Activated CD4-positive, alpha-beta T cell treated with anti-CD3 and anti-CD28 coated beads for 36 hours (primary cell): ENCODE measurements at regions not wholly inside any gene's neighbourhood (a gene's known extent, or its start where the extent isn't known, plus 50 kb on each side); places are given as distances from the start of the nearest gene placed in this dataset.
A peak's percentile ranks its signal among the peaks of the same experiment; 100 is the strongest.
"Not testable (repeated sequence)": the region's sequence is repeated elsewhere in the genome, so short reads cannot be mapped to it uniquely, and the experiment has no call there.

Experiments
- ATAC-seq: fragments of 200-7000 bp; cut with Tn5 transposase; one replicate; pipeline ENCODE4 v1.10.0; 2021; ENCODE audit warnings: mild to moderate bottlenecking, moderate library complexity
- CTCF ChIA-PET: fragments of 350-600 bp; sonication (Branson Sonifier 250); formaldehyde crosslinking; loops from one replicate; lab custom pipeline; 2021; ENCODE audit warnings: antibody characterized with exemption; lab: Charles Lee
- POLR2A ChIA-PET: fragments of 350-600 bp; sonication (Branson Sonifier 250); formaldehyde crosslinking; loops from one replicate; lab custom pipeline; 2021; ENCODE audit warnings: antibody characterized with exemption, inconsistent platforms; lab: Charles Lee
- DNase-seq: peaks from one replicate; pipeline ENCODE4 v3.0.0-alpha.2; 2020
- H3K27ac Mint-ChIP-seq: one replicate; pipeline ENCODE4 v1.8.0; 2021; ENCODE audit warnings: mixed read lengths
- H3K27me3 Mint-ChIP-seq: one replicate; pipeline ENCODE4 v1.8.0; 2021; ENCODE audit warnings: mixed read lengths
- H3K36me3 Mint-ChIP-seq: one replicate; pipeline ENCODE4 v1.8.0; 2021; ENCODE audit warnings: low read depth, mixed read lengths
- H3K4me1 Mint-ChIP-seq: one replicate; pipeline ENCODE4 v1.8.0; 2021; ENCODE audit warnings: mixed read lengths
- H3K4me3 Mint-ChIP-seq: one replicate; pipeline ENCODE4 v1.8.0; 2021; ENCODE audit warnings: mild to moderate bottlenecking, moderate library complexity, mixed read lengths
- H3K9me3 Mint-ChIP-seq: one replicate; pipeline ENCODE4 v1.8.0; 2021; ENCODE audit warnings: low read depth, mixed read lengths
- intact Hi-C, 2 experiments: fragments of 100-400 bp; cut with DNase I in 1 of 2; cut with micrococcal nuclease in 1 of 2; formaldehyde crosslinking; loops; one replicate each; pipeline versions ENCODE4 v1.14.2 to v1.15.1; 2022 to 2024; cut with DNase I, micrococcal nuclease

DNA sequence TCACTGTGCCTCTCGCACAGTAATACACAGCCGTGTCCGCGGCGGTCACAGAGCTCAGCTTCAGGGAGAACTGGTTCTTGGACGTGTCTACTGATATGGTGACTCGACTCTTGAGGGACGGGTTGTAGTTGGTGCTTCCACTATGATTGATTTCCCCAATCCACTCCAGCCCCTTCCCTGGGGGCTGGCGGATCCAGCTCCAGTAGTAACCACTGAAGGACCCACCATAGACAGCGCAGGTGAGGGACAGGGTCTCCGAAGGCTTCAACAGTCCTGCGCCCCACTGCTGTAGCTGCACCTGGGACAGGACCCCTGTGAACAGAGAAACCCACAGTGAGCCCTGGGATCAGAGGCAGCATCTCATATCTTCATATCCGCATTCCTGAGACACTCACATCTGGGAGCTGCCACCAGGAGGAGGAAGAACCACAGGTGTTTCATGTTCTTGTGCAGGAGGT, 847.3 kb downstream of the TMEM121 start:
- intact Hi-C loops: loop anchor here (1.0 to 10.0 kb wide), 2 partner anchors 49 to 64 kb away; no protein-coding TSS in a partner anchor
- CTCF ChIA-PET: interaction anchor here (0.6 to 11.8 kb wide), 18 partner anchors 9 to 168 kb away, joined by 3 to 246 read pairs (median 4); no protein-coding TSS in a partner anchor
- peak overlapping the region; percentile 27 for H3K27ac Mint-ChIP-seq
- DNase-seq, ATAC-seq, H3K36me3 Mint-ChIP-seq, H3K9me3 Mint-ChIP-seq, POLR2A ChIA-PET: not testable (repeated sequence)
- H3K27me3 Mint-ChIP-seq: peaks cover 11% of the 10 kb centered on the region
- H3K4me1 Mint-ChIP-seq: peaks cover 21% of the 10 kb centered on the region
- H3K4me3 Mint-ChIP-seq: peak overlapping the region; percentile 47

- Mint-ChIP-seq H3K4me1 (peaks cover 29% of the 10 kb centered on the region), H3K36me3 (no peaks in the 10 kb centered on the region), H3K4me3 (no peak overlapping the region), H3K9me3 (no peaks in the 10 kb centered on the region), H3K27me3 (peaks cover 3% of the 10 kb centered on the region), H3K27ac (no peak overlapping the region)
- ChIA-PET CTCF (interaction anchor here (0.7 to 11.8 kb wide), 5 partner anchors 15 to 335 kb away, joined by 3 to 246 read pairs (median 4); no protein-coding TSS in a partner anchor), POLR2A (no interaction called here)
- DNase-seq (no peak), ATAC-seq (no peak)
- intact Hi-C loops: loop anchor here in 1 of 2 experiments (5.0 to 10.0 kb wide), 2 partner anchors 35 to 53 kb away; no protein-coding TSS in a partner anchor
Observed at GRCh38 chr14:106377432-106377831, 851.0 kb downstream of the TMEM121 start.

GRCh38 chr14:106378191-106378590, 851.8 kb downstream of the TMEM121 start:
- no peak overlapping the region for H3K4me3 Mint-ChIP-seq
- no peak overlapping the region for H3K27ac Mint-ChIP-seq
- no peaks in the 10 kb centered on the region for H3K36me3 Mint-ChIP-seq
- H3K27me3 Mint-ChIP-seq: no peaks in the 10 kb centered on the region
- no peaks in the 10 kb centered on the region for H3K9me3 Mint-ChIP-seq
- intact Hi-C loops: loop anchor here in 1 of 2 experiments (5.0 to 10.0 kb wide), 2 partner anchors 34 to 53 kb away; no protein-coding TSS in a partner anchor
- CTCF ChIA-PET: interaction anchor here (0.5 to 11.8 kb wide), 14 partner anchors 12 to 487 kb away, joined by 3 to 246 read pairs (median 4); no protein-coding TSS in a partner anchor
- peak; percentile 75 for DNase-seq
- POLR2A ChIA-PET: interaction anchor here (0.8 kb wide), 1 partner anchor 17 kb away, joined by 3 read pairs; no protein-coding TSS in a partner anchor
- peaks cover 22% of the 10 kb centered on the region for H3K4me1 Mint-ChIP-seq
- peak; percentile 81 for ATAC-seq

- ChIA-PET CTCF (interaction anchor here (11.8 kb wide), 1 partner anchor 35 kb away, joined by 246 read pairs; no protein-coding TSS in a partner anchor), POLR2A (no interaction called here)
- ATAC-seq: peak; percentile 42
- peaks cover 8% of the 10 kb centered on the region for H3K4me1 Mint-ChIP-seq
- intact Hi-C loops: no loop called here
- H3K9me3 Mint-ChIP-seq: no peaks in the 10 kb centered on the region
- no peaks in the 10 kb centered on the region for H3K27me3 Mint-ChIP-seq
- no peak overlapping the region for H3K27ac Mint-ChIP-seq
- no peaks in the 10 kb centered on the region for H3K36me3 Mint-ChIP-seq
- no peak for DNase-seq
- H3K4me3 Mint-ChIP-seq: no peak overlapping the region
Observed at GRCh38 chr14:106380740-106381139, 854.4 kb downstream of the TMEM121 start.

DNA sequence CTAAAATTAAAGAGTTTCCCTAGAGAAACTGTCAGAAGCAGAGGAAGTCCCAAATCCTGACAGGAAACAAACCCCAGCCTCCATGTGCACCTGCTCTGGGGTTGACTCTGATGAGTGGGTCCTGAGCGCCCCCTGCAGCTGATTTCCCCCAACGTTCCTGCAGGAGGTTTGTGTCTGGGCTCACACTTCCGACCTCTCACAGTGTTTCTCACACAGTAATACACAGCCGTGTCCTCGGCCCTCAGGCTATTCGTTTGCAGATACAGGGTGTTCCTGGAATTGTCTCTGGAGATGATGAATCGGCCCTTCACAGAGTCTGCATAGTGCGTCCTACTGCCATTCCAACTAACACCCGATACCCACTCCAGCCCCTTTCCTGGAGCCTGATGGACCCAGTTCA, 862.8 kb downstream of the TMEM121 start:
- H3K27me3 Mint-ChIP-seq, POLR2A ChIA-PET, intact Hi-C loops, H3K36me3 Mint-ChIP-seq, H3K4me3 Mint-ChIP-seq, H3K27ac Mint-ChIP-seq, ATAC-seq, H3K9me3 Mint-ChIP-seq: not testable (repeated sequence)
- CTCF ChIA-PET: interaction anchor here (0.6 to 1.3 kb wide), 2 partner anchors 11 to 100 kb away, joined by 3 to 4 read pairs; no protein-coding TSS in a partner anchor
- H3K4me1 Mint-ChIP-seq: peaks cover 20% of the 10 kb centered on the region
- peak; percentile 45 for DNase-seq

DNA sequence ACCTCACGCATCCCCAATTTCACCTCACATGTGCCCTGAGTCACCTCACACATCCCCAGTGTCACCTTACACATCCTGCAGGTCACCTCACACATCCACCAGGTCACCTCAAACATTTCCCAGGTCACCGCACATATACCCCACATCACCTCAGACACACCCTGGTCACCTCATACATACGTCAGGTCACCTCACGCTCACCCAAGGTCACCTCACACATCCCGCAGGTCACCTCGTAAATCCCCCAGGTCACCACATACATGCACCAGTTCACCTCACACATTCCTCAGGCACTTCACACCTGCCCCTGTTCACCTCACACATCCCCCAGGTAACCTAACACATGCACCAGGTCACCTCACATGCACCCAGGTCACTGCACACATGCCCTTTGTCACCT, 864.0 kb downstream of the TMEM121 start:
- no peak overlapping the region for H3K27ac Mint-ChIP-seq
- H3K27me3 Mint-ChIP-seq: peaks cover 10% of the 10 kb centered on the region
- H3K4me3 Mint-ChIP-seq: no peak overlapping the region
- DNase-seq: no peak
- POLR2A ChIA-PET: no interaction called here
- CTCF ChIA-PET: interaction anchor here (1.1 to 2.2 kb wide), 3 partner anchors 12 to 27 kb away, joined by 4 to 10 read pairs (median 4); no protein-coding TSS in a partner anchor
- H3K36me3 Mint-ChIP-seq: no peaks in the 10 kb centered on the region
- H3K4me1 Mint-ChIP-seq: peaks cover 26% of the 10 kb centered on the region
- H3K9me3 Mint-ChIP-seq: no peaks in the 10 kb centered on the region
- ATAC-seq: no peak
- intact Hi-C loops: no loop called here

DNA sequence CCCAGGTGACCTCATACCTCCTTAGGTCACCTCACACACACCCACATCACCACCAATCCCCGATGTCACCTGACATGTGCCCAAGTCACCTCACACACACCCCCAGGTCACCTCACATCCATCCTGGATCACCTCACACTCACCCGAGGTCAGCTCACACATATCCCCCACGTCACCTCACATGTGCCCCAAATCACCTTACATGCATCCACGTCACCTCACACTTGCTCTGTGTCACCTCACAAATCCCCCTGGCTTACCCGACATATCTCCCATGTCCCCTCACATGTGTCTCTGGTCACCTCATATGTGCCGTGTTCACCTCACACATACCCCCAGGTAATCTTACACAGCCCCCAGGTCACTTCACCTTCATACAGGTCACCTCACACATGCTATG, 864.6 kb downstream of the TMEM121 start:
- ChIA-PET POLR2A (no interaction called here), CTCF (interaction anchor here (1.0 to 2.2 kb wide), 3 partner anchors 11 to 26 kb away, joined by 3 to 10 read pairs (median 3); no protein-coding TSS in a partner anchor)
- Mint-ChIP-seq H3K36me3 (no peaks in the 10 kb centered on the region), H3K9me3 (no peaks in the 10 kb centered on the region), H3K4me1 (peaks cover 31% of the 10 kb centered on the region), H3K4me3 (no peak overlapping the region), H3K27ac (no peak overlapping the region), H3K27me3 (peaks cover 11% of the 10 kb centered on the region)
- DNase-seq (no peak), ATAC-seq (no peak)
- intact Hi-C loops: no loop called here

GRCh38 chr14:106393742-106394141, 867.4 kb downstream of the TMEM121 start:
- Mint-ChIP-seq H3K4me1 (peaks cover 35% of the 10 kb centered on the region), H3K36me3 (no peaks in the 10 kb centered on the region), H3K9me3 (no peaks in the 10 kb centered on the region), H3K27me3 (peaks cover 11% of the 10 kb centered on the region), H3K4me3 (no peak overlapping the region), H3K27ac (no peak overlapping the region)
- DNase-seq: no peak
- intact Hi-C loops: no loop called here
- no peak for ATAC-seq
- POLR2A ChIA-PET: no interaction called here
- CTCF ChIA-PET: interaction anchor here (0.6 to 7.5 kb wide), 4 partner anchors 20 to 123 kb away, joined by 3 to 132 read pairs (median 4); no protein-coding TSS in a partner anchor

DNA sequence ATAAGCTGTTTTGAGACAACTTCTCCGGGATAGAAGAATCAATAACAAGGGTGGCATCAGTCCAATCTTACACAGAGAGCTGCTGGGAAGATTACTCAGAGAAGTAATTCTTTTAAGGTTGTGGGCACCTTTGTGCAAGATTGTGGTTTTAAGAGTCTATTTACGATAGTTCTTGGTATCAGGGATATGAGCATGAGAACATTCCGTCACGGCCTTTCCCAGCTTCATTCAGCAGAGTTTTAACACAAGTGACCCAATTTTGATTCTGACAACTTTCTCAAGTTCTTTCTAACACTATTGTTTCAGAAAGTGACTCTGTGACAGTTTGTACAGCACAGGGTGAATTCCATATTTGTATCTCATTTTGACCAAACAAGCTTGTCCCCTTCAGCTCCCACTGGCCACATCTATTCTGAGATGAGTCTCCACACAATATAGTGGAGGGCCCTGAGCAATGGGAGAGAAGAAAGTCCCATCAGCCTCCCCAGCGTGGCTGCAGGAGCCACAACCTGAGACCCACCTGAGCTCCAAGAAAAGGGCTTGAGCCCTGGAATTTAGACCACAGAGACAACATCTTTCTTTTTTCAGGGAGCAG, 869.2 kb downstream of the TMEM121 start:
- H3K27me3 Mint-ChIP-seq: peaks cover 11% of the 10 kb centered on the region
- no peaks in the 10 kb centered on the region for H3K9me3 Mint-ChIP-seq
- no peaks in the 10 kb centered on the region for H3K36me3 Mint-ChIP-seq
- intact Hi-C loops: no loop called here
- peak overlapping the region; percentile 93 for H3K27ac Mint-ChIP-seq
- H3K4me1 Mint-ChIP-seq: peaks cover 31% of the 10 kb centered on the region
- ATAC-seq: peak; percentile 80
- peak; percentile 67 for DNase-seq
- POLR2A ChIA-PET: interaction anchor here (0.6 to 1.3 kb wide), 3 partner anchors 17 to 80 kb away, joined by 3 read pairs; no protein-coding TSS in a partner anchor
- CTCF ChIA-PET: interaction anchor here (1.0 to 7.5 kb wide), 13 partner anchors 10 to 166 kb away, joined by 3 to 132 read pairs (median 4); no protein-coding TSS in a partner anchor
- H3K4me3 Mint-ChIP-seq: peak overlapping the region; percentile 55

GRCh38 chr14:106396999-106397398, 870.6 kb downstream of the TMEM121 start:
- DNase-seq (no peak), ATAC-seq (no peak)
- ChIA-PET CTCF (interaction anchor here (0.6 to 7.5 kb wide), 5 partner anchors 17 to 89 kb away, joined by 3 to 132 read pairs (median 4); no protein-coding TSS in a partner anchor), POLR2A (no interaction called here)
- intact Hi-C loops: no loop called here
- Mint-ChIP-seq H3K27me3 (peaks cover 3% of the 10 kb centered on the region), H3K36me3 (no peaks in the 10 kb centered on the region), H3K9me3 (no peaks in the 10 kb centered on the region), H3K4me1 (peaks cover 31% of the 10 kb centered on the region), H3K4me3 (peak overlapping the region; percentile 50), H3K27ac (peak overlapping the region; percentile 58)

- H3K36me3 Mint-ChIP-seq, H3K27ac Mint-ChIP-seq, H3K9me3 Mint-ChIP-seq, H3K27me3 Mint-ChIP-seq, intact Hi-C loops, POLR2A ChIA-PET: not testable (repeated sequence)
- CTCF ChIA-PET: interaction anchor here (7.5 kb wide), 1 partner anchor 15 kb away, joined by 132 read pairs; no protein-coding TSS in a partner anchor
- peaks cover 24% of the 10 kb centered on the region for H3K4me1 Mint-ChIP-seq
- DNase-seq (peak; percentile 42), ATAC-seq (peak; percentile 44)
- H3K4me3 Mint-ChIP-seq: peak overlapping the region; percentile 57
Observed at GRCh38 chr14:106398931-106399331, 872.5 kb downstream of the TMEM121 start.
